SK-N-MC (cell line): ENCODE measurements at regions not wholly inside any gene's neighbourhood (a gene's known extent, or its start where the extent isn't known, plus 50 kb on each side); places are given as distances from the start of the nearest gene placed in this dataset.

Experiments
- EZH2 ChIP-seq: fragments of 200-600 bp; sonication (generic); IDR thresholded peaks from one replicate; pipeline ENCODE4 v1.6.1; 2017; ENCODE audit warnings: antibody characterized with exemption
- FOXP2 ChIP-seq: optimal IDR thresholded peaks from 2 replicates; pipeline ENCODE3; 2011; ENCODE audit warnings: mild to moderate bottlenecking, moderate library complexity; ENCODE audit not compliant: insufficient read depth; ENCODE audit errors: extremely low read length, control extremely low read depth
- POLR2AphosphoS5 ChIP-seq: IDR thresholded peaks from 2 replicates; pipeline ENCODE4 v1.6.1; 2012; ENCODE audit warnings: mild to moderate bottlenecking, low read depth, low read length, borderline replicate concordance

GRCh38 chr12:58463051-58463450 lies 457.3 kb downstream of the LRIG3 start:
- TF ChIP-seq EZH2 (no peak), POLR2AphosphoS5 (no peak), FOXP2 (no peak)
